ENCODE measurements at regions not wholly inside any gene's neighbourhood (a gene's known extent, or its start where the extent isn't known, plus 50 kb on each side); places are given as distances from the start of the nearest gene placed in this dataset.
A peak's percentile ranks its signal among the peaks of the same experiment; 100 is the strongest.
"Not testable (repeated sequence)": the region's sequence is repeated elsewhere in the genome, so short reads cannot be mapped to it uniquely, and the experiment has no call there.

- peak; percentile 14 for DNase-seq (ENCODE audit: low read depth)
- H3K4me3 ChIP-seq (ENCODE audit: low read length): no peak overlapping the region
- H3K4me1 ChIP-seq (ENCODE audit: control insufficient read depth, insufficient read depth, low read length): peaks cover 3% of the 10 kb centered on the region
- no peaks in the 10 kb centered on the region for H3K36me3 ChIP-seq (ENCODE audit: control insufficient read depth, insufficient read depth, low read length, severe bottlenecking)
- no peaks in the 10 kb centered on the region for H3K9me3 ChIP-seq (ENCODE audit: control insufficient read depth, low read length)
- no peaks in the 10 kb centered on the region for H3K27me3 ChIP-seq (replicated peaks; ENCODE audit: control insufficient read depth, insufficient read depth, low read length)
- no peak overlapping the region for H3K9ac ChIP-seq (ENCODE audit: low read length)
Measured at GRCh38 chr2:57460396-57461276, 586.0 kb upstream of the VRK2 start.

- DNase-seq (ENCODE audit: low read depth): no peak
- H3K4me1 ChIP-seq (ENCODE audit: control insufficient read depth, insufficient read depth, low read length): peaks cover 3% of the 10 kb centered on the region
- no peak overlapping the region for H3K4me3 ChIP-seq (ENCODE audit: low read length)
- no peaks in the 10 kb centered on the region for H3K36me3 ChIP-seq (ENCODE audit: control insufficient read depth, insufficient read depth, low read length, severe bottlenecking)
- no peak overlapping the region for H3K9ac ChIP-seq (ENCODE audit: low read length)
- H3K27me3 ChIP-seq (replicated peaks; ENCODE audit: control insufficient read depth, insufficient read depth, low read length): no peaks in the 10 kb centered on the region
- no peaks in the 10 kb centered on the region for H3K9me3 ChIP-seq (ENCODE audit: control insufficient read depth, low read length)
Measured at GRCh38 chr2:57461624-57462023, 585.0 kb upstream of the VRK2 start.

- no peak overlapping the region for H3K4me3 ChIP-seq (ENCODE audit: low read length)
- H3K27me3 ChIP-seq (replicated peaks; ENCODE audit: control insufficient read depth, insufficient read depth, low read length): no peaks in the 10 kb centered on the region
- H3K9ac ChIP-seq (ENCODE audit: low read length): no peak overlapping the region
- no peaks in the 10 kb centered on the region for H3K36me3 ChIP-seq (ENCODE audit: control insufficient read depth, insufficient read depth, low read length, severe bottlenecking)
- H3K9me3 ChIP-seq (ENCODE audit: control insufficient read depth, low read length): no peaks in the 10 kb centered on the region
- peaks cover 3% of the 10 kb centered on the region for H3K4me1 ChIP-seq (ENCODE audit: control insufficient read depth, insufficient read depth, low read length)
- no peak for DNase-seq (ENCODE audit: low read depth)
Measured at GRCh38 chr2:57465067-57465466, 581.5 kb upstream of the VRK2 start.

GRCh38 chr2:57465967-57466366 lies 580.6 kb upstream of the VRK2 start:
- no peaks in the 10 kb centered on the region for H3K9me3 ChIP-seq (ENCODE audit: control insufficient read depth, low read length)
- H3K27me3 ChIP-seq (replicated peaks; ENCODE audit: control insufficient read depth, insufficient read depth, low read length): no peaks in the 10 kb centered on the region
- H3K36me3 ChIP-seq (ENCODE audit: control insufficient read depth, insufficient read depth, low read length, severe bottlenecking): no peaks in the 10 kb centered on the region
- H3K4me1 ChIP-seq (ENCODE audit: control insufficient read depth, insufficient read depth, low read length): peaks cover 3% of the 10 kb centered on the region
- DNase-seq (ENCODE audit: low read depth): no peak
- no peak overlapping the region for H3K9ac ChIP-seq (ENCODE audit: low read length)
- no peak overlapping the region for H3K4me3 ChIP-seq (ENCODE audit: low read length)

- no peaks in the 10 kb centered on the region for H3K9me3 ChIP-seq (ENCODE audit: control insufficient read depth, low read length)
- no peaks in the 10 kb centered on the region for H3K36me3 ChIP-seq (ENCODE audit: control insufficient read depth, insufficient read depth, low read length, severe bottlenecking)
- no peaks in the 10 kb centered on the region for H3K4me1 ChIP-seq (ENCODE audit: control insufficient read depth, insufficient read depth, low read length)
- H3K9ac ChIP-seq (ENCODE audit: low read length): no peak overlapping the region
- DNase-seq (ENCODE audit: low read depth): no peak
- no peaks in the 10 kb centered on the region for H3K27me3 ChIP-seq (replicated peaks; ENCODE audit: control insufficient read depth, insufficient read depth, low read length)
- no peak overlapping the region for H3K4me3 ChIP-seq (ENCODE audit: low read length)
Measured at GRCh38 chr2:57475391-57475790, 571.2 kb upstream of the VRK2 start.

- Histone ChIP-seq H3K4me3 (ENCODE audit: low read length) (no peak overlapping the region), H3K9me3 (ENCODE audit: control insufficient read depth, low read length) (no peaks in the 10 kb centered on the region), H3K9ac (ENCODE audit: low read length) (no peak overlapping the region), H3K36me3 (ENCODE audit: control insufficient read depth, insufficient read depth, low read length, severe bottlenecking) (no peaks in the 10 kb centered on the region), H3K27me3 (replicated peaks; ENCODE audit: control insufficient read depth, insufficient read depth, low read length) (no peaks in the 10 kb centered on the region), H3K4me1 (ENCODE audit: control insufficient read depth, insufficient read depth, low read length) (no peaks in the 10 kb centered on the region)
- DNase-seq (ENCODE audit: low read depth): no peak
Measured at GRCh38 chr2:57479981-57480380, 566.6 kb upstream of the VRK2 start.

- peak; percentile 10 for DNase-seq (ENCODE audit: low read depth)
- Histone ChIP-seq H3K9me3 (ENCODE audit: control insufficient read depth, low read length) (no peaks in the 10 kb centered on the region), H3K27me3 (replicated peaks; ENCODE audit: control insufficient read depth, insufficient read depth, low read length) (no peaks in the 10 kb centered on the region), H3K36me3 (ENCODE audit: control insufficient read depth, insufficient read depth, low read length, severe bottlenecking) (no peaks in the 10 kb centered on the region), H3K4me1 (ENCODE audit: control insufficient read depth, insufficient read depth, low read length) (no peaks in the 10 kb centered on the region), H3K4me3 (ENCODE audit: low read length) (no peak overlapping the region), H3K9ac (ENCODE audit: low read length) (no peak overlapping the region)
Measured at GRCh38 chr2:57488061-57488460, 558.5 kb upstream of the VRK2 start.

GRCh38 chr2:57490741-57491140 lies 555.9 kb upstream of the VRK2 start:
- Histone ChIP-seq H3K4me1 (ENCODE audit: control insufficient read depth, insufficient read depth, low read length) (no peaks in the 10 kb centered on the region), H3K9me3 (ENCODE audit: control insufficient read depth, low read length) (peaks cover 3% of the 10 kb centered on the region), H3K36me3 (ENCODE audit: control insufficient read depth, insufficient read depth, low read length, severe bottlenecking) (no peaks in the 10 kb centered on the region), H3K9ac (ENCODE audit: low read length) (no peak overlapping the region), H3K27me3 (replicated peaks; ENCODE audit: control insufficient read depth, insufficient read depth, low read length) (no peaks in the 10 kb centered on the region), H3K4me3 (ENCODE audit: low read length) (no peak overlapping the region)
- DNase-seq (ENCODE audit: low read depth): no peak

- Histone ChIP-seq H3K4me3 (ENCODE audit: low read length) (no peak overlapping the region), H3K27me3 (replicated peaks; ENCODE audit: control insufficient read depth, insufficient read depth, low read length) (no peaks in the 10 kb centered on the region), H3K36me3 (ENCODE audit: control insufficient read depth, insufficient read depth, low read length, severe bottlenecking) (no peaks in the 10 kb centered on the region), H3K9me3 (ENCODE audit: control insufficient read depth, low read length) (peaks cover 3% of the 10 kb centered on the region), H3K4me1 (ENCODE audit: control insufficient read depth, insufficient read depth, low read length) (no peaks in the 10 kb centered on the region), H3K9ac (ENCODE audit: low read length) (no peak overlapping the region)
- no peak for DNase-seq (ENCODE audit: low read depth)
Measured at GRCh38 chr2:57491213-57491612, 555.4 kb upstream of the VRK2 start.

GRCh38 chr2:57493966-57494365 lies 552.6 kb upstream of the VRK2 start:
- H3K4me3 ChIP-seq (ENCODE audit: low read length); H3K9ac ChIP-seq (ENCODE audit: low read length); DNase-seq (ENCODE audit: low read depth); H3K36me3 ChIP-seq (ENCODE audit: control insufficient read depth, insufficient read depth, low read length, severe bottlenecking); H3K9me3 ChIP-seq (ENCODE audit: control insufficient read depth, low read length); H3K4me1 ChIP-seq (ENCODE audit: control insufficient read depth, insufficient read depth, low read length); H3K27me3 ChIP-seq (replicated peaks; ENCODE audit: control insufficient read depth, insufficient read depth, low read length): not testable (repeated sequence)

GRCh38 chr2:57497489-57498096 lies 549.0 kb upstream of the VRK2 start:
- DNase-seq (ENCODE audit: low read depth): peak; percentile 90
- Histone ChIP-seq H3K9ac (ENCODE audit: low read length) (no peak overlapping the region), H3K4me3 (ENCODE audit: low read length) (no peak overlapping the region), H3K27me3 (replicated peaks; ENCODE audit: control insufficient read depth, insufficient read depth, low read length) (no peaks in the 10 kb centered on the region), H3K9me3 (ENCODE audit: control insufficient read depth, low read length) (peaks cover 3% of the 10 kb centered on the region), H3K36me3 (ENCODE audit: control insufficient read depth, insufficient read depth, low read length, severe bottlenecking) (no peaks in the 10 kb centered on the region), H3K4me1 (ENCODE audit: control insufficient read depth, insufficient read depth, low read length) (no peaks in the 10 kb centered on the region)
